ENCODE measurements at regions not wholly inside any gene's neighbourhood (a gene's known extent, or its start where the extent isn't known, plus 50 kb on each side); places are given as distances from the start of the nearest gene placed in this dataset.
A peak's percentile ranks its signal among the peaks of the same experiment; 100 is the strongest.

DNA sequence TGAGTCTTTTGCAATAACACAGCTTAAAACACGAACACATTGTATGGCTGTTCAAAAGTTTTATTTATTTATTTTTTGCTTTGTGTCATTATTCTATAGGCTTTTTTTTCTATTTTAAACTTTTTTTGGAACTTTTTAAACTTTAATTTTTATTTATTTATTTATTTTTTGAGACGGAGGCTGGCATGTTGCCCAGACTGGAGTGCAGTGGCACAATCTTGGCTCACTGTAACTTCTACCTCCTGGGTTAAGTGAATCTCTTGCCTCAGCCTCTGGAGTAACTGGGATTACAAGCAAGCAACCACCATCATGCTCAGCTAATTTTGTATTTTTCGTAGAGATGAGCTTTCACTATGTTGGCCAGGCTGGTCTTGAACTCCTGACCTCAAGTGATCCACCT, 88.3 kb upstream of the GADD45A start:
- no peak for TF ChIP-seq CTCF (IDR thresholded peaks at IDR 0.05; ENCODE audit: low read depth, low read length)
- TF ChIP-seq MYC (IDR thresholded peaks at IDR 0.05; ENCODE audit: low read depth, low read length) = no peak
- no peak for TF ChIP-seq POLR2A (IDR thresholded peaks at IDR 0.05; ENCODE audit: extremely low read depth, insufficient read length)
- TF ChIP-seq MAX (IDR thresholded peaks at IDR 0.05; ENCODE audit: low read depth, low read length) = no peak
- no peak overlapping the region for H3K4me3 ChIP-seq (ENCODE audit: low read depth, low read length)
- no peak for DNase-seq (ENCODE audit: low read depth)

GRCh38 chr1:67597336-67597735, 87.7 kb upstream of the GADD45A start:
- no peak for DNase-seq (ENCODE audit: low read depth)
- no peak overlapping the region for H3K4me3 ChIP-seq (ENCODE audit: low read depth, low read length)
- TF ChIP-seq MAX (IDR thresholded peaks at IDR 0.05; ENCODE audit: low read depth, low read length) (no peak), MYC (IDR thresholded peaks at IDR 0.05; ENCODE audit: low read depth, low read length) (no peak), CTCF (IDR thresholded peaks at IDR 0.05; ENCODE audit: low read depth, low read length) (no peak), POLR2A (IDR thresholded peaks at IDR 0.05; ENCODE audit: extremely low read depth, insufficient read length) (no peak)

GRCh38 chr1:67599085-67599484, 85.9 kb upstream of the GADD45A start:
- TF ChIP-seq MYC (IDR thresholded peaks at IDR 0.05; ENCODE audit: low read depth, low read length) = no peak
- no peak for TF ChIP-seq CTCF (IDR thresholded peaks at IDR 0.05; ENCODE audit: low read depth, low read length)
- no peak for TF ChIP-seq POLR2A (IDR thresholded peaks at IDR 0.05; ENCODE audit: extremely low read depth, insufficient read length)
- TF ChIP-seq MAX (IDR thresholded peaks at IDR 0.05; ENCODE audit: low read depth, low read length) = no peak
- DNase-seq (ENCODE audit: low read depth) = no peak
- no peak overlapping the region for H3K4me3 ChIP-seq (ENCODE audit: low read depth, low read length)

DNA sequence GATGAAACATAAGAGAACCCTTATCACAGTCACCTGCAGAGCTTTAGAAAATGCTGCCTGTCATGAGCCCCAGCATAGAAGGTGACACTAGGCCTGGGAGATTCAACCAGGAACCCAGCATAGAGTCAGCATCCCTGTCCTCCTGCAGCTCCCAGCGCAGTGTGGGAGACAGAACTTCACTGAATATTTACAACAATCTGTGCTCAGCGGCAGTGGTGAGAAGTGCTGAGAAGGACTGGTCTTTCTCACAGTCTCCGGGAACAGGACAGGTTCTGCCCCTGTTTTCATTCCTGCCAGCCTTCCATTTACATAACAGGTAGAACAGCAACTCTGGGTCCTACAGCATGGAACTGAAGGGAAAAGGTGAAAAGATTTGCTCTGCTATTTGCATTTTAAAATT, 83.5 kb upstream of the GADD45A start:
- DNase-seq (ENCODE audit: low read depth) = no peak
- no peak overlapping the region for H3K4me3 ChIP-seq (ENCODE audit: low read depth, low read length)
- TF ChIP-seq POLR2A (IDR thresholded peaks at IDR 0.05; ENCODE audit: extremely low read depth, insufficient read length) = no peak
- TF ChIP-seq MAX (IDR thresholded peaks at IDR 0.05; ENCODE audit: low read depth, low read length) = no peak
- TF ChIP-seq CTCF (IDR thresholded peaks at IDR 0.05; ENCODE audit: low read depth, low read length) = no peak
- no peak for TF ChIP-seq MYC (IDR thresholded peaks at IDR 0.05; ENCODE audit: low read depth, low read length)

DNA sequence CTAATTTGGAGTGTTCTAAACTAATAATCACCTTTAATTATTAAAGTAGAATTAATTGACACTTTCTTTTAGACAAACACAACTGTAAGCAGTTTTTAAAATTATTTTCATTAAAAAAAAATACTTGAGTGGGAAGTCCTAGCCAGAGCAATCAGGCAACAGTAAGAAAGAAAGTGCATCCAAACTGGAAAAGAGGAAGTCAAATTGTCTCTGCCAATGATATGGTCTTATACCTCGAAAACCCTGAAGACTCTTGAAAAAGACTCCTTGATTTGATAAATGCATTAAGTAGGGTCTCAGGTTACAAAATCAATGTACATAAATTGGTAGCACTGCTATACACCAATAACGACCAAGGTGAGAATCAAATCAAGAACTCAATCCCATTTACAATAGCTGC, 83.0 kb upstream of the GADD45A start:
- no peak overlapping the region for H3K4me3 ChIP-seq (ENCODE audit: low read depth, low read length)
- TF ChIP-seq MYC (IDR thresholded peaks at IDR 0.05; ENCODE audit: low read depth, low read length) (no peak), MAX (IDR thresholded peaks at IDR 0.05; ENCODE audit: low read depth, low read length) (no peak), POLR2A (IDR thresholded peaks at IDR 0.05; ENCODE audit: extremely low read depth, insufficient read length) (no peak), CTCF (IDR thresholded peaks at IDR 0.05; ENCODE audit: low read depth, low read length) (no peak)
- DNase-seq (ENCODE audit: low read depth) = peak; percentile 4

DNA sequence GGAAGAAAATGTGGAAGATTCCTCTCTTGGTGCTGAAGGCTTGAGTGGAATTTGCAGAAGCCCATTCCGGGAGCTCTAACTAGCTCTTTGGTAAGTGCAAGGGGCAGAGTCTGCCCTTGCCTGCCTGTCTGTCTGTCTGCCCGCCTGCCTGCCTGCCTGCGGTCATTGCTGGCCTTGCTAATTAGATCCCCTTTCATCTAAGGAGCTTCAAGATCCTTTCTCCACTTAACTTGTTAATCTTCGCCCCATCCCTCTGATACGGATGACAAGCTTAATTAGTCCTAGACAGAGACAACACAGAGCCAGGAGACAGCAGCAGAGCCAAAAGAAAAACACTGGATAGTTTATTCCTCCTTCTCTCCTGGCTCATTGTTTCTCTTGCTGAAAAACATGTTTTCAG, 80.2 kb upstream of the GADD45A start:
- DNase-seq (ENCODE audit: low read depth) = no peak
- H3K4me3 ChIP-seq (ENCODE audit: low read depth, low read length) = no peak overlapping the region
- TF ChIP-seq CTCF (IDR thresholded peaks at IDR 0.05; ENCODE audit: low read depth, low read length) (no peak), MAX (IDR thresholded peaks at IDR 0.05; ENCODE audit: low read depth, low read length) (no peak), MYC (IDR thresholded peaks at IDR 0.05; ENCODE audit: low read depth, low read length) (no peak), POLR2A (IDR thresholded peaks at IDR 0.05; ENCODE audit: extremely low read depth, insufficient read length) (no peak)
